BE2C (cell line): ENCODE measurements at regions not wholly inside any gene's neighbourhood (a gene's known extent, or its start where the extent isn't known, plus 50 kb on each side); places are given as distances from the start of the nearest gene placed in this dataset.

Experiments
- DNase-seq: peaks from one replicate; pipeline ENCODE4 v3.0.0-alpha.2; 2020
- H3K27me3 ChIP-seq: fragments of 250-450 bp; sonication (Bioruptor Pico); 2 replicates; pipeline ENCODE4 v1.5.1; 2020; ENCODE audit warnings: mild to moderate bottlenecking
- H3K36me3 ChIP-seq: fragments of 250-450 bp; sonication (Bioruptor Pico); 2 replicates; pipeline ENCODE4 v1.5.1; 2020; ENCODE audit warnings: mild to moderate bottlenecking
- H3K4me1 ChIP-seq: fragments of 250-450 bp; sonication (Bioruptor Pico); 2 replicates; pipeline ENCODE4 v1.5.1; 2020
- H3K4me3 ChIP-seq: 2 replicates; pipeline ENCODE4 v1.5.1; 2011; ENCODE audit warnings: low read depth, low read length
- H3K9me3 ChIP-seq: fragments of 250-450 bp; sonication (Bioruptor Pico); 2 replicates; pipeline ENCODE4 v1.5.1; 2020
- CTCF ChIP-seq: IDR thresholded peaks from 2 replicates; pipeline ENCODE4 v1.5.1; 2012; ENCODE audit warnings: mild to moderate bottlenecking, low read depth, low read length

GRCh38 chr7:157467496-157468212 is 130.8 kb downstream of the DNAJB6 start:
- Histone ChIP-seq H3K4me3 (no peak overlapping the region), H3K36me3 (no peaks in the 10 kb centered on the region), H3K4me1 (no peaks in the 10 kb centered on the region), H3K9me3 (no peaks in the 10 kb centered on the region), H3K27me3 (peaks cover 19% of the 10 kb centered on the region)
- no peak for DNase-seq
- TF ChIP-seq CTCF = no peak

- TF ChIP-seq CTCF = no peak
Measured at GRCh38 chr7:157468221-157469111, 131.7 kb downstream of the DNAJB6 start.

GRCh38 chr7:157469181-157470016 is 132.6 kb downstream of the DNAJB6 start:
- no peak for DNase-seq
- Histone ChIP-seq H3K9me3 (no peaks in the 10 kb centered on the region; the same call in 1 of the 2 replicates), H3K27me3 (peaks cover 19% of the 10 kb centered on the region), H3K4me1 (no peaks in the 10 kb centered on the region), H3K4me3 (no peak overlapping the region), H3K36me3 (no peaks in the 10 kb centered on the region)
- TF ChIP-seq CTCF = no peak

More at GRCh38 chr7:157468221-157469111, 131.7 kb downstream of the DNAJB6 start:
- peaks cover 19% of the 10 kb centered on the region for H3K27me3 ChIP-seq
- no peaks in the 10 kb centered on the region for H3K4me1 ChIP-seq
- no peaks in the 10 kb centered on the region; the same call in 1 of the 2 replicates for H3K9me3 ChIP-seq
- H3K4me3 ChIP-seq = no peak overlapping the region
- DNase-seq = no peak
- no peaks in the 10 kb centered on the region for H3K36me3 ChIP-seq

GRCh38 chr7:157470017-157470322 is 133.2 kb downstream of the DNAJB6 start:
- Histone ChIP-seq H3K27me3 (peaks cover 18% of the 10 kb centered on the region), H3K4me3 (no peak overlapping the region), H3K4me1 (no peaks in the 10 kb centered on the region), H3K36me3 (no peaks in the 10 kb centered on the region), H3K9me3 (no peaks in the 10 kb centered on the region; the same call in 1 of the 2 replicates)
- no peak for DNase-seq
- no peak for TF ChIP-seq CTCF

GRCh38 chr7:157470701-157471131 is 133.9 kb downstream of the DNAJB6 start:
- Histone ChIP-seq H3K27me3 (peaks cover 13% of the 10 kb centered on the region), H3K36me3 (no peaks in the 10 kb centered on the region), H3K4me3 (no peak overlapping the region), H3K9me3 (no peaks in the 10 kb centered on the region; the same call in 1 of the 2 replicates), H3K4me1 (no peaks in the 10 kb centered on the region)
- no peak for DNase-seq
- no peak for TF ChIP-seq CTCF
